Activated CD8-positive, alpha-beta T cell treated with anti-CD3 and anti-CD28 coated beads for 36 hours (primary cell): ENCODE measurements at regions not wholly inside any gene's neighbourhood (a gene's known extent, or its start where the extent isn't known, plus 50 kb on each side); places are given as distances from the start of the nearest gene placed in this dataset.

Experiments
- ATAC-seq: fragments of 200-7000 bp; cut with Tn5 transposase; one replicate; pipeline ENCODE4 v1.10.0; 2021; ENCODE audit warnings: mild to moderate bottlenecking, moderate library complexity
- CTCF ChIA-PET: fragments of 350-600 bp; sonication (Branson Sonifier 250); formaldehyde crosslinking; loops from one replicate; lab custom pipeline; 2021; ENCODE audit warnings: antibody characterized with exemption; lab: Charles Lee
- POLR2A ChIA-PET: fragments of 350-600 bp; sonication (Branson Sonifier 250); formaldehyde crosslinking; loops from one replicate; lab custom pipeline; 2021; ENCODE audit warnings: antibody characterized with exemption; lab: Charles Lee
- DNase-seq: peaks from one replicate; pipeline ENCODE4 v3.0.0-alpha.2; 2020
- H3K27ac Mint-ChIP-seq: one replicate; pipeline ENCODE4 v1.8.0; 2021; ENCODE audit warnings: mild to moderate bottlenecking, mixed read lengths
- H3K27me3 Mint-ChIP-seq: one replicate; pipeline ENCODE4 v1.8.0; 2021; ENCODE audit warnings: mixed read lengths
- H3K36me3 Mint-ChIP-seq: one replicate; pipeline ENCODE4 v1.8.0; 2021; ENCODE audit warnings: low read depth, mixed read lengths
- H3K4me1 Mint-ChIP-seq: one replicate; pipeline ENCODE4 v1.8.0; 2021; ENCODE audit warnings: low read depth, mixed read lengths
- H3K4me3 Mint-ChIP-seq: one replicate; pipeline ENCODE4 v1.8.0; 2021; ENCODE audit warnings: mild to moderate bottlenecking, moderate library complexity, mixed read lengths
- H3K9me3 Mint-ChIP-seq: one replicate; pipeline ENCODE4 v1.8.0; 2021; ENCODE audit warnings: mixed read lengths
- CTCF ChIP-seq: fragments of 200-600 bp; IDR thresholded peaks from one replicate; pipeline ENCODE4 v1.8.0; 2022; ENCODE audit warnings: antibody characterized with exemption, mild to moderate bottlenecking
- intact Hi-C: fragments of 100-400 bp; cut with micrococcal nuclease; formaldehyde crosslinking; loops from one replicate; pipeline ENCODE4 v1.10.0; 2022

- no peak for TF ChIP-seq CTCF
- ATAC-seq (no peak), DNase-seq (no peak)
- intact Hi-C loops: no loop called here
- no peak overlapping the region for H3K4me3 Mint-ChIP-seq
- H3K4me1 Mint-ChIP-seq: no peaks in the 10 kb centered on the region
- H3K36me3 Mint-ChIP-seq: no peaks in the 10 kb centered on the region
- POLR2A ChIA-PET: no interaction called here
- H3K27ac Mint-ChIP-seq: no peak overlapping the region
- no peaks in the 10 kb centered on the region for H3K27me3 Mint-ChIP-seq
- no peaks in the 10 kb centered on the region for H3K9me3 Mint-ChIP-seq
- CTCF ChIA-PET: interaction anchor here (0.6 kb wide), 1 partner anchor 33 kb away, joined by 4 read pairs; no protein-coding TSS in a partner anchor
Observed at GRCh38 chr2:128783193-128783671, 464.6 kb upstream of the HS6ST1 start.

- no peaks in the 10 kb centered on the region for H3K27me3 Mint-ChIP-seq
- no peak overlapping the region for H3K27ac Mint-ChIP-seq
- ATAC-seq: no peak
- POLR2A ChIA-PET: no interaction called here
- CTCF ChIA-PET: no interaction called here
- no peak for TF ChIP-seq CTCF
- DNase-seq: no peak
- intact Hi-C loops: no loop called here
- H3K36me3 Mint-ChIP-seq: no peaks in the 10 kb centered on the region
- no peaks in the 10 kb centered on the region for H3K9me3 Mint-ChIP-seq
- H3K4me3 Mint-ChIP-seq: no peak overlapping the region
- no peaks in the 10 kb centered on the region for H3K4me1 Mint-ChIP-seq
Observed at GRCh38 chr2:128783896-128784295, 465.2 kb upstream of the HS6ST1 start.

- no peak overlapping the region for H3K27ac Mint-ChIP-seq
- POLR2A ChIA-PET: no interaction called here
- H3K9me3 Mint-ChIP-seq: no peaks in the 10 kb centered on the region
- no peaks in the 10 kb centered on the region for H3K36me3 Mint-ChIP-seq
- DNase-seq: no peak
- CTCF ChIA-PET: no interaction called here
- no peak for ATAC-seq
- intact Hi-C loops: no loop called here
- H3K4me1 Mint-ChIP-seq: no peaks in the 10 kb centered on the region
- no peak overlapping the region for H3K4me3 Mint-ChIP-seq
- H3K27me3 Mint-ChIP-seq: no peaks in the 10 kb centered on the region
- no peak for TF ChIP-seq CTCF
Observed at GRCh38 chr2:128784626-128785306, 466.1 kb upstream of the HS6ST1 start.

- H3K4me3 Mint-ChIP-seq: no peak overlapping the region
- intact Hi-C loops: no loop called here
- ChIA-PET CTCF (no interaction called here), POLR2A (no interaction called here)
- no peaks in the 10 kb centered on the region for H3K27me3 Mint-ChIP-seq
- H3K27ac Mint-ChIP-seq: no peak overlapping the region
- ATAC-seq (no peak), DNase-seq (no peak)
- TF ChIP-seq CTCF: no peak
- no peaks in the 10 kb centered on the region for H3K4me1 Mint-ChIP-seq
- H3K36me3 Mint-ChIP-seq: no peaks in the 10 kb centered on the region
- no peaks in the 10 kb centered on the region for H3K9me3 Mint-ChIP-seq
Observed at GRCh38 chr2:128786316-128786715, 467.6 kb upstream of the HS6ST1 start.

GRCh38 chr2:128786741-128787478, 468.2 kb upstream of the HS6ST1 start:
- Mint-ChIP-seq H3K9me3 (no peaks in the 10 kb centered on the region), H3K4me3 (no peak overlapping the region), H3K4me1 (no peaks in the 10 kb centered on the region), H3K27ac (no peak overlapping the region), H3K36me3 (no peaks in the 10 kb centered on the region), H3K27me3 (no peaks in the 10 kb centered on the region)
- CTCF ChIA-PET: no interaction called here
- intact Hi-C loops: no loop called here
- POLR2A ChIA-PET: no interaction called here
- DNase-seq (no peak), ATAC-seq (no peak)
- TF ChIP-seq CTCF: no peak
